ENCODE measurements at regions not wholly inside any gene's neighbourhood (a gene's known extent, or its start where the extent isn't known, plus 50 kb on each side); places are given as distances from the start of the nearest gene placed in this dataset.

GRCh38 chr15:36008719-36009118 is 462.8 kb upstream of the DPH6 start:
- no peaks in the 10 kb centered on the region for H3K36me3 ChIP-seq (ENCODE audit: low read depth)
- ChIA-PET CTCF (no interaction called here), POLR2A (ENCODE audit: unreplicated experiment) (interaction anchor here (0.7 kb wide), 1 partner anchor 459 kb away, joined by 43 read pairs; no protein-coding TSS in a partner anchor)
- no peaks in the 10 kb centered on the region for H3K27me3 ChIP-seq (ENCODE audit: insufficient read depth, low read depth)
- BruUV-seq (replicated peaks) = no TSS peak
- H3F3A ChIP-seq (ENCODE audit: insufficient read depth, low read depth) = no peaks in the 10 kb centered on the region
- no peak overlapping the region for H3K4me3 ChIP-seq
- TF ChIP-seq CTCF (conservative IDR thresholded peaks at IDR 0.05) (no peak), EZH2 (IDR thresholded peaks at IDR 0.05; ENCODE audit: low read depth) (no peak)
- no peaks in the 10 kb centered on the region for H4K20me1 ChIP-seq (ENCODE audit: insufficient read depth)
- no peaks in the 10 kb centered on the region for H3K79me2 ChIP-seq (ENCODE audit: low read depth)
- no peak for DNase-seq
- H3K27ac ChIP-seq = no peak overlapping the region
- H3K9me3 ChIP-seq (ENCODE audit: insufficient read depth, low read depth) = 0 out of 2 replicates have a peak, but pooled peaks cover 3% of the 10 kb centered on the region
- H3K4me2 ChIP-seq = no peak overlapping the region
- no peaks in the 10 kb centered on the region for H3K4me1 ChIP-seq (replicated peaks; ENCODE audit: insufficient read depth)
- no peaks in the 10 kb centered on the region for H3K9me2 ChIP-seq (ENCODE audit: insufficient read depth)
- no peak overlapping the region for H2AFZ ChIP-seq
- intact Hi-C loops (cut with micrococcal nuclease; ENCODE audit: unreplicated experiment) = no loop called here

- DNase-seq = no peak
- Histone ChIP-seq H3K4me1 (replicated peaks; ENCODE audit: insufficient read depth) (no peaks in the 10 kb centered on the region), H3K27me3 (ENCODE audit: insufficient read depth, low read depth) (no peaks in the 10 kb centered on the region), H3K4me2 (no peak overlapping the region), H3F3A (ENCODE audit: insufficient read depth, low read depth) (no peaks in the 10 kb centered on the region), H3K9me3 (ENCODE audit: insufficient read depth, low read depth) (no peaks in the 10 kb centered on the region), H3K36me3 (ENCODE audit: low read depth) (no peaks in the 10 kb centered on the region), H3K27ac (no peak overlapping the region), H2AFZ (no peak overlapping the region), H3K4me3 (no peak overlapping the region), H3K9me2 (ENCODE audit: insufficient read depth) (no peaks in the 10 kb centered on the region), H4K20me1 (ENCODE audit: insufficient read depth) (no peaks in the 10 kb centered on the region), H3K79me2 (ENCODE audit: low read depth) (no peaks in the 10 kb centered on the region)
- intact Hi-C loops (cut with micrococcal nuclease; ENCODE audit: unreplicated experiment) = no loop called here
- TF ChIP-seq EZH2 (IDR thresholded peaks at IDR 0.05; ENCODE audit: low read depth) (no peak), CTCF (conservative IDR thresholded peaks at IDR 0.05) (no peak)
- POLR2A ChIA-PET (ENCODE audit: unreplicated experiment) = no interaction called here
- CTCF ChIA-PET = interaction anchor here (0.6 kb wide), 1 partner anchor 1867 kb away, joined by 3 read pairs; no protein-coding TSS in a partner anchor
- BruUV-seq (replicated peaks) = no TSS peak
These were observed 478.2 kb upstream of the DPH6 start for GRCh38 chr15:36024031-36024688.

GRCh38 chr15:36026627-36027283 is 480.8 kb upstream of the DPH6 start:
- DNase-seq = no peak
- no peaks in the 10 kb centered on the region for H3F3A ChIP-seq (ENCODE audit: insufficient read depth, low read depth)
- no peaks in the 10 kb centered on the region for H3K4me1 ChIP-seq (replicated peaks; ENCODE audit: insufficient read depth)
- POLR2A ChIA-PET (ENCODE audit: unreplicated experiment) = no interaction called here
- no peaks in the 10 kb centered on the region for H4K20me1 ChIP-seq (ENCODE audit: insufficient read depth)
- H3K36me3 ChIP-seq (ENCODE audit: low read depth) = no peaks in the 10 kb centered on the region
- TF ChIP-seq CTCF (conservative IDR thresholded peaks at IDR 0.05) (no peak), EZH2 (IDR thresholded peaks at IDR 0.05; ENCODE audit: low read depth) (no peak)
- H3K4me3 ChIP-seq = no peak overlapping the region
- BruUV-seq (replicated peaks) = no TSS peak
- H3K9me3 ChIP-seq (ENCODE audit: insufficient read depth, low read depth) = no peaks in the 10 kb centered on the region
- intact Hi-C loops (cut with micrococcal nuclease; ENCODE audit: unreplicated experiment) = no loop called here
- no peaks in the 10 kb centered on the region for H3K9me2 ChIP-seq (ENCODE audit: insufficient read depth)
- H3K27ac ChIP-seq = no peak overlapping the region
- no peak overlapping the region for H2AFZ ChIP-seq
- no peaks in the 10 kb centered on the region for H3K27me3 ChIP-seq (ENCODE audit: insufficient read depth, low read depth)
- no peak overlapping the region for H3K4me2 ChIP-seq
- H3K79me2 ChIP-seq (ENCODE audit: low read depth) = no peaks in the 10 kb centered on the region
- CTCF ChIA-PET = no interaction called here

Measured in PC-9 (cell line).